Thymus (tissue), 11 donors: ENCODE measurements at regions not wholly inside any gene's neighbourhood (a gene's known extent, or its start where the extent isn't known, plus 50 kb on each side); places are given as distances from the start of the nearest gene placed in this dataset.

Experiments used
- DNase-seq, 9 donors: peaks; one replicate each; pipeline ENCODE4 v3.0.0-alpha.2; 2013; ENCODE audit warnings: low spot score in 9 of 9, low read depth in 6 of 9, missing footprints in 1 of 9
- H3K27ac ChIP-seq, 2 donors: one replicate each; pipeline ENCODE4 v1.5.1; 2013; ENCODE audit warnings: control low read depth in 1 of 2, low read depth in 1 of 2, low read length in 1 of 2, mild to moderate bottlenecking in 1 of 2, moderate library complexity in 1 of 2
- H3K27me3 ChIP-seq, 2 donors: one replicate each; pipeline ENCODE4 v1.5.1; 2013; ENCODE audit warnings: low read length in 1 of 2; ENCODE audit not compliant: control insufficient read depth in 2 of 2, insufficient read depth in 1 of 2
- H3K36me3 ChIP-seq, 2 donors: one replicate each; pipeline ENCODE4 v1.5.1; 2013; ENCODE audit warnings: low read length in 1 of 2, mild to moderate bottlenecking in 1 of 2, moderate library complexity in 1 of 2; ENCODE audit not compliant: control insufficient read depth in 2 of 2, insufficient read depth in 2 of 2
- H3K4me1 ChIP-seq, 2 donors: one replicate each; pipeline ENCODE4 v1.5.1; 2013; ENCODE audit warnings: low read length in 2 of 2; ENCODE audit not compliant: control insufficient read depth in 2 of 2, insufficient read depth in 2 of 2
- H3K4me3 ChIP-seq, 2 donors: one replicate each; pipeline ENCODE4 v1.5.1; 2013; ENCODE audit warnings: low read length in 2 of 2, control low read depth in 1 of 2, mild to moderate bottlenecking in 1 of 2
- H3K9me3 ChIP-seq, 2 donors: one replicate each; pipeline ENCODE4 v1.5.1; 2013; ENCODE audit warnings: low read length in 1 of 2, mild to moderate bottlenecking in 1 of 2; ENCODE audit not compliant: control insufficient read depth in 2 of 2, insufficient read depth in 1 of 2
- WGBS: extraction: QIAGEN DNeasy Blood & Tissue Kit; methylation state at CpG from one replicate; pipeline ENCODE4 v1.1.7; 2013; 5-methylcytosine and 5-hydroxymethylcytosine counted together
- donor health status: healthy.

- peak in 1 of 9 donors; percentile 5 for DNase-seq
These were observed 293.6 kb upstream of the MDFIC2 start for GRCh38 chr3:70606018-70606417.

GRCh38 chr3:70603103-70603502, 290.7 kb upstream of the MDFIC2 start:
- WGBS: 78% methylated on average over 3 of the region's 3 CpGs
- Histone ChIP-seq H3K36me3 (no peaks in the 10 kb centered on the region), H3K4me1 (no peaks in the 10 kb centered on the region), H3K9me3 (no peaks in the 10 kb centered on the region), H3K27ac (no peak overlapping the region), H3K4me3 (no peak overlapping the region), H3K27me3 (no peaks in the 10 kb centered on the region)
- no peak for DNase-seq

More at GRCh38 chr3:70606018-70606417, 293.6 kb upstream of the MDFIC2 start:
- Histone ChIP-seq H3K36me3 (no peaks in the 10 kb centered on the region), H3K27ac (no peak overlapping the region), H3K4me3 (no peak overlapping the region), H3K9me3 (no peaks in the 10 kb centered on the region), H3K27me3 (no peaks in the 10 kb centered on the region), H3K4me1 (no peaks in the 10 kb centered on the region)

GRCh38 chr3:70597312-70597711, 284.9 kb upstream of the MDFIC2 start:
- Histone ChIP-seq H3K27ac (no peak overlapping the region), H3K4me1 (no peaks in the 10 kb centered on the region), H3K4me3 (no peak overlapping the region), H3K36me3 (no peaks in the 10 kb centered on the region), H3K27me3 (no peaks in the 10 kb centered on the region), H3K9me3 (no peaks in the 10 kb centered on the region)
- WGBS: 98% methylated on average over 2 of the region's 2 CpGs
- no peak for DNase-seq

GRCh38 chr3:70583682-70584081, 271.2 kb upstream of the MDFIC2 start:
- Histone ChIP-seq H3K4me3 (no peak overlapping the region), H3K27me3 (no peaks in the 10 kb centered on the region), H3K9me3 (no peaks in the 10 kb centered on the region), H3K36me3 (no peaks in the 10 kb centered on the region), H3K4me1 (no peaks in the 10 kb centered on the region), H3K27ac (no peak overlapping the region)
- WGBS: 98% methylated on average over 4 of the region's 4 CpGs
- DNase-seq: no peak

- DNase-seq: no peak
These were observed 270.4 kb upstream of the MDFIC2 start for GRCh38 chr3:70582803-70583202.

GRCh38 chr3:70580021-70580420, 267.6 kb upstream of the MDFIC2 start:
- Histone ChIP-seq H3K27me3 (no peaks in the 10 kb centered on the region), H3K4me1 (no peaks in the 10 kb centered on the region), H3K9me3 (no peaks in the 10 kb centered on the region), H3K4me3 (no peak overlapping the region), H3K36me3 (no peaks in the 10 kb centered on the region), H3K27ac (no peak overlapping the region)
- 98% methylated on average over 3 of the region's 3 CpGs for WGBS
- no peak for DNase-seq

More at GRCh38 chr3:70582803-70583202, 270.4 kb upstream of the MDFIC2 start:
- Histone ChIP-seq H3K27me3 (no peaks in the 10 kb centered on the region), H3K27ac (no peak overlapping the region), H3K4me1 (no peaks in the 10 kb centered on the region), H3K36me3 (no peaks in the 10 kb centered on the region), H3K4me3 (no peak overlapping the region), H3K9me3 (no peaks in the 10 kb centered on the region)
- 95% methylated on average over 1 of the region's 1 CpG for WGBS

GRCh38 chr3:70571696-70572095, 259.3 kb upstream of the MDFIC2 start:
- Histone ChIP-seq H3K4me3 (no peak overlapping the region), H3K9me3 (no peaks in the 10 kb centered on the region), H3K27me3 (no peaks in the 10 kb centered on the region), H3K4me1 (no peaks in the 10 kb centered on the region), H3K27ac (no peak overlapping the region), H3K36me3 (no peaks in the 10 kb centered on the region)
- DNase-seq: no peak
- 95% methylated on average over 1 of the region's 1 CpG for WGBS

GRCh38 chr3:70570584-70570983, 258.1 kb upstream of the MDFIC2 start:
- Histone ChIP-seq H3K27me3 (no peaks in the 10 kb centered on the region), H3K4me3 (no peak overlapping the region), H3K27ac (no peak overlapping the region), H3K4me1 (no peaks in the 10 kb centered on the region), H3K36me3 (no peaks in the 10 kb centered on the region), H3K9me3 (no peaks in the 10 kb centered on the region)
- WGBS: 98% methylated on average over 1 of the region's 1 CpG
- DNase-seq: no peak

GRCh38 chr3:70568626-70569025, 256.2 kb upstream of the MDFIC2 start:
- H3K4me1 ChIP-seq: no peaks in the 10 kb centered on the region
- no peak for DNase-seq
- no peaks in the 10 kb centered on the region for H3K9me3 ChIP-seq
- H3K4me3 ChIP-seq: no peak overlapping the region
- WGBS: 95% methylated on average over 7 of the region's 7 CpGs
- H3K27me3 ChIP-seq: no peaks in the 10 kb centered on the region
- H3K36me3 ChIP-seq: no peaks in the 10 kb centered on the region
- H3K27ac ChIP-seq: no peak overlapping the region

- H3K27ac ChIP-seq: no peak overlapping the region
- no peak for DNase-seq
- no peaks in the 10 kb centered on the region for H3K4me1 ChIP-seq
- no peak overlapping the region for H3K4me3 ChIP-seq
- H3K36me3 ChIP-seq: no peaks in the 10 kb centered on the region
- WGBS: 97% methylated on average over 3 of the region's 3 CpGs
- H3K27me3 ChIP-seq: no peaks in the 10 kb centered on the region
- no peaks in the 10 kb centered on the region for H3K9me3 ChIP-seq
These were observed 253.4 kb upstream of the MDFIC2 start for GRCh38 chr3:70565861-70566260.
